ENCODE measurements at regions not wholly inside any gene's neighbourhood (a gene's known extent, or its start where the extent isn't known, plus 50 kb on each side); places are given as distances from the start of the nearest gene placed in this dataset.
"Not testable (repeated sequence)": the region's sequence is repeated elsewhere in the genome, so short reads cannot be mapped to it uniquely, and the experiment has no call there.

DNA sequence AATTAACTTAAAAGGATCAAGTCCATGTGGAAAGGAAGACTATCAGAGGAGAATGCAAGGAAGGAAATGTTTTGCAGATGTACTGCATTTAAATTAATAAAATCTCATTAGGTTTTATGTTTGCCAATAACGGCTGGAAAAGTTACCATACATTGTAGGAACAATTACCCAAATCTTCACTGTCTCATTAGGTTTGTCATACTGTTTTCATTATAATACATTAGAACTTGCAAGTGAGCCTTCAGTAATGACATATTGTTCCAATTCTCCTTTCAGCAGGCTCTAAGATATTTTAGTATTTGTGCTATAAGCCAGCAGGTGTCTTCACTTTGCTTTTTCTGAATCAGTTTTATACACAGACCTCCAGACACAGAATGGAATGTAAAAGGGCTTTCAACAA is 661.6 kb upstream of the KLHL1 start:
- TF ChIP-seq, protein P1, sequence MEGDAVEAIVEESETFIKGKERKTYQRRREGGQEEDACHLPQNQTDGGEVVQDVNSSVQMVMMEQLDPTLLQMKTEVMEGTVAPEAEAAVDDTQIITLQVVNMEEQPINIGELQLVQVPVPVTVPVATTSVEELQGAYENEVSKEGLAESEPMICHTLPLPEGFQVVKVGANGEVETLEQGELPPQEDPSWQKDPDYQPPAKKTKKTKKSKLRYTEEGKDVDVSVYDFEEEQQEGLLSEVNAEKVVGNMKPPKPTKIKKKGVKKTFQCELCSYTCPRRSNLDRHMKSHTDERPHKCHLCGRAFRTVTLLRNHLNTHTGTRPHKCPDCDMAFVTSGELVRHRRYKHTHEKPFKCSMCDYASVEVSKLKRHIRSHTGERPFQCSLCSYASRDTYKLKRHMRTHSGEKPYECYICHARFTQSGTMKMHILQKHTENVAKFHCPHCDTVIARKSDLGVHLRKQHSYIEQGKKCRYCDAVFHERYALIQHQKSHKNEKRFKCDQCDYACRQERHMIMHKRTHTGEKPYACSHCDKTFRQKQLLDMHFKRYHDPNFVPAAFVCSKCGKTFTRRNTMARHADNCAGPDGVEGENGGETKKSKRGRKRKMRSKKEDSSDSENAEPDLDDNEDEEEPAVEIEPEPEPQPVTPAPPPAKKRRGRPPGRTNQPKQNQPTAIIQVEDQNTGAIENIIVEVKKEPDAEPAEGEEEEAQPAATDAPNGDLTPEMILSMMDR (IDR thresholded peaks at IDR 0.05; ENCODE audit: control insufficient read depth, extremely low read depth, insufficient read depth): no peak
- no peak for DNase-seq (ENCODE audit: low read depth)
- H3K4me3 ChIP-seq (ENCODE audit: low read depth, low read length): no peak overlapping the region

DNA sequence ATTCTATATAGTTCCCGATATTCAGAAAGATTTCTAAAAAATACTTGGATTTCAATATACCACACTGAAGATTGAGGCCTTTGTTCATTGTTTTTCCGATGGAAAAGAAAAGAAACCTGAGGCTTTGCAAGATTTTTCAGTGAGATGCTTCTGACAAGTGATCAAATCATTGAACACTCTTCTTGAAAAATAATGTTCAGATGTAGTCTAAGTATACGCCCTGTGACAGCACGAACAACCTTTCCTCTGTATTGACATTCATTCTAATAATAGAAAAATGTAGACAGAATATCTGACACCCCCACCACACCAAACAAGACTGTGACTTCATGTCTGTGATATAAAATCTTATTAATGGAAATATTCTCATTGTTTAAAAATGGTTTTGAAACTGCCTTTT is 650.7 kb upstream of the KLHL1 start:
- DNase-seq (ENCODE audit: low read depth): no peak
- H3K4me3 ChIP-seq (ENCODE audit: low read depth, low read length): no peak overlapping the region
- TF ChIP-seq, protein P1 (IDR thresholded peaks at IDR 0.05; ENCODE audit: control insufficient read depth, extremely low read depth, insufficient read depth): no peak

DNA sequence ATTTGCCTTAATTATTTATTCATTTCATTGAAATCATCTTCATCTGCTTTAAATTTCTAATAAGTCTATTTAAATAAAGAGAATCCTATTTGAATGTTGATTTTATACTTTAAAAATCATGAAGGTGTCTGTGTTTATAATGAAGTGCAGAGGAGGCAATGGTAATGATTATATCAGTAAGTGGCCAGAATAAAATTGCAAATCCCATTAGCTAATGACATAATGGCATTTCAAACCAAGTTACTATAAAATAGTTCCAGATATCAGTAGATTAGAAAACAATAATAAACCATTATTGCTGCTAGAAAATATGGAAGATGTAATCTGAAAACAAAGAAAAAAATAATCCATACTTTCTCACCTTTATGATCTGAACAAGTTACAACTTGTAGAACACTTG is 647.8 kb upstream of the KLHL1 start:
- no peak overlapping the region for H3K4me3 ChIP-seq (ENCODE audit: low read depth, low read length)
- no peak for DNase-seq (ENCODE audit: low read depth)
- TF ChIP-seq, protein P1 (IDR thresholded peaks at IDR 0.05; ENCODE audit: control insufficient read depth, extremely low read depth, insufficient read depth): no peak

DNA sequence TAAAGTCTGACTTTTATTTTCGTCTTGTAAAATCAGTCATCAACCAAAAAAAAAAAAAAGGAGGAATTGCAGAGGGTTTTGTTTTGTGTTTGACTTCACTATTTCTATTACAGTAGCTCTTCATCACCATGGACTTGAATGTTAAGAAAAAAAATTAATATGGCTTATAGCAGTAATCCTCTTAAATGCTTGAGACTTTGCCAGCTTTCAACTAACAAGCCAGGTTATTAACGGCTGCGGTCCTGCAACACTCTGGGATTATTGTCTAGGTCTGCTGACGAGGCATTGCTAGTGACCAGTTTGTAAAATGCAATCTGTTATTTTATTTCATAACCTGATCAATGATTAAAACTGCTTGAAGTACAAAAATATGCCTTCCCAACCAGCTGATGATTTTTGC is 647.2 kb upstream of the KLHL1 start:
- TF ChIP-seq, protein P1 (IDR thresholded peaks at IDR 0.05; ENCODE audit: control insufficient read depth, extremely low read depth, insufficient read depth): no peak
- no peak overlapping the region for H3K4me3 ChIP-seq (ENCODE audit: low read depth, low read length)
- DNase-seq (ENCODE audit: low read depth): no peak

DNA sequence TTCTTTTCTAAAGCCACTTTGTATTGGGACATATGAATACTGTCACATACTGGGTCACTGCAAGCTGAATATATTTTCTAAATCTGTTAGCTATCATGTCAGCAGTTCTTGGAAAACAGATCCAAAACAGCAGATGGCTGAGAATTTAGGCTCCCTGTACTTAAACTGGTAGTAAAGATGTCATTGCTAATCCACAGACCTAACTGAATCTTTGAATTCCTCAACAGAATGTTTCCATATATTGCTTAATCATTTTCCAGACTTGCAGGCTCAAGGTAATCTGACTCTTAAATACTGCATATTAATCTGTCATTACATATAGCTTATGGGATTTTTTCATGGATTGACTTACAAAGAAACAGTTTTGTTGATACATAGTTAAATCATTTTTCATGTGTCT is 639.0 kb upstream of the KLHL1 start:
- no peak overlapping the region for H3K4me3 ChIP-seq (ENCODE audit: low read depth, low read length)
- TF ChIP-seq, protein P1 (IDR thresholded peaks at IDR 0.05; ENCODE audit: control insufficient read depth, extremely low read depth, insufficient read depth): no peak
- DNase-seq (ENCODE audit: low read depth): no peak

DNA sequence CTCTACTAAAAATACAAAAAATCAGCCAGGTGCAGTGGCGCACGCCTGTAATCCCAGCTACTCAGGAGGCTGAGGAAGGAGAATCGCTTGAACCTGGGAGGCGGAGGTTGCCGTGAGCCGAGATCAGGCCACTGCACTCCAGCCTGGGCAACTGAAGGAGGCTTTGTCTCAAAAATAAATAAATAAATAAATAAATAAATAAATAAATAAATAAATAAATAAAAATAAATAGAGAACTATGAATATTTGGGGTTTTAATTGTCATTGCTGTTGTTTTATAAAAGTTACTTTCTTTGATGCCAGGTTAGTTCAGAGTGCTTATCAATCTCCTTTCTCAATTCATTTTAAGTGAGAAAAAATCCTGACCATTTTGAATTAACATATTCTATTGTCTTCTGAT is 638.2 kb upstream of the KLHL1 start:
- H3K4me3 ChIP-seq (ENCODE audit: low read depth, low read length); DNase-seq (ENCODE audit: low read depth): not testable (repeated sequence)

DNA sequence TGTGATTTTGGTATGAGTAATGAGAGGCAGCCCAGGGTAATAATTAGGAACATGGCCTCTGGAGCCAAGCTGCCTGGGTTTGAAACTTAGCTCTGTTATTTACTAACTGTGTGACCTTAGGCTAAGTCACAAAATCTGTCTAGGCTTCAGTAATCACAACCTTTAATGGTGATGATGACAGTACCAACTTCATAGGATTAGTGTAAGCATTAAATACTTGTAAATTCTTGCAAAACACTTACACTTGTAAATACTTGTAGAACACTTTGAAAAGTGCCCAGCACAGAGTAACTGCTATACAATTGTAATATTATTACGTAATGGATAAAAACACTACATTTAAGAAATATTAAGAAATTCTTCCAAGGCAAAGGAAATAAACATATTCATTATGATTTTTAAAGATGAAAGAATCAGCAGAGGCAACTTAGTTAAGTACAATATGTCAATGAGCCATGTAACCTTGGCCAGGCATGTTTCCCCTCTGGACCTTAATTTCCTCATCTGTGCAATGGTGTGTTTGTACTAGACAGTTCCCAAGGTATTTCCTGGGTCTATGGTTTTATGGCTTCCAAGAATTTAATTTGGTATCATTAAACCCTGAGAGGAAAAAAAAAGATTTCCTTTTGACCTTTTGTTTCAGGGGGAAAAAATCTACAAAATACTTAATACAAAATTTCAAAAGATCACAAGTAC is 628.5 kb upstream of the KLHL1 start:
- H3K4me3 ChIP-seq (ENCODE audit: low read depth, low read length): no peak overlapping the region
- TF ChIP-seq, protein P1 (IDR thresholded peaks at IDR 0.05; ENCODE audit: control insufficient read depth, extremely low read depth, insufficient read depth): no peak
- DNase-seq (ENCODE audit: low read depth): no peak

Measured in LNCaP clone FGC (cell line).